Loucy (cell line): ENCODE measurements at regions not wholly inside any gene's neighbourhood (a gene's known extent, or its start where the extent isn't known, plus 50 kb on each side); places are given as distances from the start of the nearest gene placed in this dataset.

Experiments used
- H2AFZ ChIP-seq: fragments of 200-600 bp; sonication (generic); 2 replicates; pipeline ENCODE4 v1.6.0; 2016; ENCODE audit warnings: antibody characterized with exemption, mild to moderate bottlenecking, low read length, moderate library complexity
- H3F3A ChIP-seq: fragments of 200-600 bp; 2 replicates; pipeline ENCODE4 v1.6.0; 2016; ENCODE audit warnings: antibody characterized with exemption, low read depth, mild to moderate bottlenecking
- H3K27me3 ChIP-seq: fragments of 200-600 bp; sonication (generic); 2 replicates; pipeline ENCODE4 v1.6.1; 2014; ENCODE audit warnings: low read length, mild to moderate bottlenecking; ENCODE audit not compliant: insufficient read depth, poor library complexity, severe bottlenecking
- H3K36me3 ChIP-seq: fragments of 200-600 bp; sonication (generic); 2 replicates; pipeline ENCODE4 v1.6.1; 2016; ENCODE audit warnings: low read length; ENCODE audit not compliant: insufficient read depth
- H3K4me1 ChIP-seq: fragments of 200-600 bp; sonication (generic); 2 replicates; pipeline ENCODE4 v1.5.1; 2014; ENCODE audit warnings: low read length, mild to moderate bottlenecking; ENCODE audit not compliant: insufficient read depth, poor library complexity, severe bottlenecking
- H3K4me2 ChIP-seq: fragments of 200-600 bp; sonication (generic); 2 replicates; pipeline ENCODE4 v1.6.0; 2014; ENCODE audit warnings: antibody characterized with exemption, low read length, low read depth, mild to moderate bottlenecking; ENCODE audit not compliant: poor library complexity, severe bottlenecking
- H3K4me3 ChIP-seq: fragments of 200-600 bp; sonication (generic); 2 replicates; pipeline ENCODE4 v1.5.1; 2014; ENCODE audit warnings: low read length, mild to moderate bottlenecking, mixed read lengths; ENCODE audit not compliant: poor library complexity, severe bottlenecking
- H3K79me2 ChIP-seq: fragments of 200-600 bp; sonication (generic); 2 replicates; pipeline ENCODE4 v1.6.1; 2014; ENCODE audit warnings: low read length; ENCODE audit not compliant: insufficient read depth
- H3K9ac ChIP-seq: fragments of 200-600 bp; sonication (generic); 2 replicates; pipeline ENCODE4 v1.6.0; 2014; ENCODE audit warnings: mild to moderate bottlenecking, low read depth, low read length, moderate library complexity; ENCODE audit not compliant: poor library complexity, severe bottlenecking
- H3K9me2 ChIP-seq: fragments of 200-600 bp; sonication (generic); replicated peaks from 2 replicates; pipeline ENCODE4 v1.6.1; 2016; ENCODE audit warnings: low read depth, low read length, mixed read lengths
- H3K9me3 ChIP-seq: fragments of 200-600 bp; sonication (generic); 2 replicates; pipeline ENCODE4 v1.6.1; 2014; ENCODE audit warnings: mild to moderate bottlenecking, antibody characterized with exemption, low read length, low read depth; ENCODE audit not compliant: insufficient read depth
- H4K20me1 ChIP-seq: fragments of 200-600 bp; sonication (generic); 2 replicates; pipeline ENCODE4 v1.6.0; 2014; ENCODE audit warnings: antibody characterized with exemption, low read length, mild to moderate bottlenecking; ENCODE audit not compliant: insufficient read depth, poor library complexity, severe bottlenecking
- EZH2phosphoT487 ChIP-seq: fragments of 200-600 bp; IDR thresholded peaks from 2 replicates; pipeline ENCODE4 v1.6.1; 2018; ENCODE audit warnings: antibody characterized with exemption, mild to moderate bottlenecking, moderate library complexity, borderline replicate concordance
- TF ChIP-seq, protein P1 (sequence below): fragments of 200-600 bp; sonication (generic); conservative IDR thresholded peaks from 2 replicates; pipeline ENCODE4 v1.5.1; 2014; ENCODE audit warnings: mild to moderate bottlenecking, antibody characterized with exemption, low read length

- H4K20me1 ChIP-seq: no peaks in the 10 kb centered on the region
- H3F3A ChIP-seq: no peaks in the 10 kb centered on the region
- no peak overlapping the region for H3K4me2 ChIP-seq
- H3K9ac ChIP-seq: no peak overlapping the region
- H2AFZ ChIP-seq: no peak overlapping the region
- no peaks in the 10 kb centered on the region for H3K27me3 ChIP-seq
- H3K79me2 ChIP-seq: no peaks in the 10 kb centered on the region
- no peaks in the 10 kb centered on the region for H3K9me3 ChIP-seq
- H3K36me3 ChIP-seq: no peaks in the 10 kb centered on the region
- H3K9me2 ChIP-seq: no peaks in the 10 kb centered on the region
- no peak overlapping the region for H3K4me3 ChIP-seq
- TF ChIP-seq, protein P1, sequence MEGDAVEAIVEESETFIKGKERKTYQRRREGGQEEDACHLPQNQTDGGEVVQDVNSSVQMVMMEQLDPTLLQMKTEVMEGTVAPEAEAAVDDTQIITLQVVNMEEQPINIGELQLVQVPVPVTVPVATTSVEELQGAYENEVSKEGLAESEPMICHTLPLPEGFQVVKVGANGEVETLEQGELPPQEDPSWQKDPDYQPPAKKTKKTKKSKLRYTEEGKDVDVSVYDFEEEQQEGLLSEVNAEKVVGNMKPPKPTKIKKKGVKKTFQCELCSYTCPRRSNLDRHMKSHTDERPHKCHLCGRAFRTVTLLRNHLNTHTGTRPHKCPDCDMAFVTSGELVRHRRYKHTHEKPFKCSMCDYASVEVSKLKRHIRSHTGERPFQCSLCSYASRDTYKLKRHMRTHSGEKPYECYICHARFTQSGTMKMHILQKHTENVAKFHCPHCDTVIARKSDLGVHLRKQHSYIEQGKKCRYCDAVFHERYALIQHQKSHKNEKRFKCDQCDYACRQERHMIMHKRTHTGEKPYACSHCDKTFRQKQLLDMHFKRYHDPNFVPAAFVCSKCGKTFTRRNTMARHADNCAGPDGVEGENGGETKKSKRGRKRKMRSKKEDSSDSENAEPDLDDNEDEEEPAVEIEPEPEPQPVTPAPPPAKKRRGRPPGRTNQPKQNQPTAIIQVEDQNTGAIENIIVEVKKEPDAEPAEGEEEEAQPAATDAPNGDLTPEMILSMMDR: no peak
- no peak for TF ChIP-seq EZH2phosphoT487
- H3K4me1 ChIP-seq: no peaks in the 10 kb centered on the region
Measured at GRCh38 chr1:187568067-187568466, 739.3 kb downstream of the PLA2G4A start.

DNA sequence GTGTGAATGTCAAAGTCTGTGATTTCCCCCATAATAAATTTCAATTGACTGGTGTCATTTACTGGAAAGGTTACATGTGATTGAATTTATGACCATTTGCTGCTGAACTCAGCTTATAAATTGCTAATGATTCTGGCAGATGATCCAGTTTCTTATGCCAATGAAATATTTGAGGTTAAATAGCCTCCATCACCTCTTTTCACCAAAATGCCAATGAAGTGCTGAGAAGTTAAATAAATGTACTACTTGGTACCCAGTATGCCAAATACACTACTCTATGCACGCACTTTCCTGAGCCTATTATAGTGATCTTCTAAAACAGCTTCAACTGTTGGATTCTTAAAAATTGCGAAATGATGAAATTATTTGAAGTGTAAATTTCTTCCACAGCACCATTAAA lies 741.4 kb downstream of the PLA2G4A start:
- no peaks in the 10 kb centered on the region for H3K79me2 ChIP-seq
- H3F3A ChIP-seq: no peaks in the 10 kb centered on the region
- H3K4me2 ChIP-seq: no peak overlapping the region
- TF ChIP-seq, protein P1: no peak
- no peak for TF ChIP-seq EZH2phosphoT487
- H3K27me3 ChIP-seq: no peaks in the 10 kb centered on the region
- H3K9me2 ChIP-seq: no peaks in the 10 kb centered on the region
- no peak overlapping the region for H3K9ac ChIP-seq
- H3K4me1 ChIP-seq: no peaks in the 10 kb centered on the region
- H2AFZ ChIP-seq: no peak overlapping the region
- no peaks in the 10 kb centered on the region for H3K9me3 ChIP-seq
- no peaks in the 10 kb centered on the region for H4K20me1 ChIP-seq
- H3K4me3 ChIP-seq: no peak overlapping the region
- H3K36me3 ChIP-seq: no peaks in the 10 kb centered on the region

GRCh38 chr1:187577610-187578009 lies 748.9 kb downstream of the PLA2G4A start:
- Histone ChIP-seq H3K4me3 (no peak overlapping the region), H3K27me3 (no peaks in the 10 kb centered on the region), H3K9me2 (no peaks in the 10 kb centered on the region), H3K79me2 (no peaks in the 10 kb centered on the region), H3K9me3 (no peaks in the 10 kb centered on the region), H4K20me1 (no peaks in the 10 kb centered on the region), H2AFZ (no peak overlapping the region), H3K36me3 (no peaks in the 10 kb centered on the region), H3K9ac (no peak overlapping the region), H3K4me2 (no peak overlapping the region), H3K4me1 (no peaks in the 10 kb centered on the region), H3F3A (no peaks in the 10 kb centered on the region)
- no peak for TF ChIP-seq EZH2phosphoT487

DNA sequence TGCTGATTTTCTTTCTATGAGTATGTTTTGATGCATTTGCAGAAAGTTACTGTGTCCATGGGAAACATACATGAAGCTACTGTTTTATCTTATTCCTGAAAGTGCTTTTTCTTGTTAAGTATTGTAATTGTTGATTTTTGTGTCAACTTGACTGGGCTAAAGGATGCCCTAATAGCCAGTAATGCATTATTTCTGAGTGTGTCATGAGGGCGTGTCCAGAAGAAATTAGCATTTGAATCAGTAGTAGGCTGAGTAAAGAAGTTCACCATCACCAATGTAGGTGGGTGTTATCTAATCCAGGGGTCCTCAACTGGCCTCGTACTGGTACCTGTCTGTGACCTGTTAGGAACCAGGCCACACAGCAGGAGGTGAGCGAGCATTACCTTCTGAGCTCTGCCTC lies 760.2 kb downstream of the PLA2G4A start:
- no peaks in the 10 kb centered on the region for H4K20me1 ChIP-seq
- no peaks in the 10 kb centered on the region for H3F3A ChIP-seq
- no peak overlapping the region for H3K9ac ChIP-seq
- no peak overlapping the region for H3K4me3 ChIP-seq
- TF ChIP-seq EZH2phosphoT487: no peak
- TF ChIP-seq, protein P1: no peak
- no peaks in the 10 kb centered on the region for H3K4me1 ChIP-seq
- no peaks in the 10 kb centered on the region for H3K9me2 ChIP-seq
- H3K27me3 ChIP-seq: no peaks in the 10 kb centered on the region
- H3K4me2 ChIP-seq: no peak overlapping the region
- no peaks in the 10 kb centered on the region for H3K9me3 ChIP-seq
- no peak overlapping the region for H2AFZ ChIP-seq
- H3K36me3 ChIP-seq: no peaks in the 10 kb centered on the region
- no peaks in the 10 kb centered on the region for H3K79me2 ChIP-seq
